ENCODE measurements at regions not wholly inside any gene's neighbourhood (a gene's known extent, or its start where the extent isn't known, plus 50 kb on each side); places are given as distances from the start of the nearest gene placed in this dataset.

DNA sequence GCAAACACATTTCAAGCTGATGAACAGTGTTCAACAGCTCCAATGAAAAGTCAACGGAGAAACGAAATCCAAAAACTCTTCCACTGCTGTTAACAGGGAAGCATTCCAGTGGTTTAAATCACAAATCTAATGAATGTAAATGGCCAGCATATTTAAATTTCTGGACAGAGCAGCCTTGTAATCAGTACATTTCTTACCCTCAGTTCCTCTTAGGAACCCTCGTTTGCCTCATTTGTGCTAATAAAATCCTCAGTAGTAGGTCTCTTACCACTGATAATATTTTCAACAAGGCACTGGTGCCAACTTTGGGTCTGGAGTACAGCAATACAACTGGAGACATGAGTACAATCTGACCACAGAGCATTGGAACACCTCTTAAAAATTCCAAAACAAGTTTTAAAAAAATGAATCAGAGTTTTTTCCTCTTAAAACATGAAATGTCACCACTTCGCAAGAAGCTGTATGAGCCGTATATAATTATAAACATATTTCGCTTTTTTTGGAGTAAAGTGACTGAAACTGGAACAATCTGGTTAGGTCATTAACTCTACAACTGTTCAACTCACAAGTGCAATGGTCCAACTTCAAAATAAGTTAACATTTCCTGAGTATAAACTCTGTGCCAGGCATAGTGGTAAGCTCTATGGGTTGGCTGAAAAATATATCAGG, 211.2 kb downstream of the CPEB2 start:
- Mint-ChIP-seq H3K36me3 (no peaks in the 10 kb centered on the region), H3K9me3 (no peaks in the 10 kb centered on the region), H3K4me3 (no peak overlapping the region), H3K27me3 (ENCODE audit: low read depth in 3 of 3) (no peaks in the 10 kb centered on the region), H3K27ac (no peak overlapping the region), H3K4me1 (no peaks in the 10 kb centered on the region)
- Histone ChIP-seq H4K20me1 (ENCODE audit: insufficient read depth, low read length) (no peaks in the 10 kb centered on the region), H3K4me2 (replicated peaks; ENCODE audit: extremely low read depth, low read length, poor library complexity, severe bottlenecking) (no peak overlapping the region), H3K4me3 (replicated peaks in 1 of 3; ENCODE audit: low read depth in 2 of 3, low read length in 3 of 3) (no peak overlapping the region), H3K36me3 (replicated peaks in 1 of 2; ENCODE audit: control insufficient read depth in 1 of 2, insufficient read depth in 2 of 2, low read length in 2 of 2) (no peaks in the 10 kb centered on the region), H3K4me1 (ENCODE audit: control insufficient read depth in 1 of 2, insufficient read depth in 2 of 2, low read length in 2 of 2) (no peaks in the 10 kb centered on the region), H2AFZ (ENCODE audit: insufficient read depth, low read depth, low read length, poor library complexity, severe bottlenecking) (no peak overlapping the region), H3K79me2 (ENCODE audit: insufficient read depth, low read length) (no peaks in the 10 kb centered on the region), H3K9me3 (replicated peaks in 1 of 2; ENCODE audit: control insufficient read depth in 1 of 2, insufficient read depth in 1 of 2, low read length in 2 of 2) (no peaks in the 10 kb centered on the region), H3K27ac (ENCODE audit: low read depth in 1 of 2, low read length in 2 of 2) (no peak overlapping the region), H3K27me3 (ENCODE audit: control insufficient read depth in 2 of 2, insufficient read depth in 2 of 2, low read length in 2 of 2) (no peaks in the 10 kb centered on the region), H3K9ac (ENCODE audit: insufficient read depth, low read length, poor library complexity, severe bottlenecking) (no peak overlapping the region)
- TF ChIP-seq, protein P1, sequence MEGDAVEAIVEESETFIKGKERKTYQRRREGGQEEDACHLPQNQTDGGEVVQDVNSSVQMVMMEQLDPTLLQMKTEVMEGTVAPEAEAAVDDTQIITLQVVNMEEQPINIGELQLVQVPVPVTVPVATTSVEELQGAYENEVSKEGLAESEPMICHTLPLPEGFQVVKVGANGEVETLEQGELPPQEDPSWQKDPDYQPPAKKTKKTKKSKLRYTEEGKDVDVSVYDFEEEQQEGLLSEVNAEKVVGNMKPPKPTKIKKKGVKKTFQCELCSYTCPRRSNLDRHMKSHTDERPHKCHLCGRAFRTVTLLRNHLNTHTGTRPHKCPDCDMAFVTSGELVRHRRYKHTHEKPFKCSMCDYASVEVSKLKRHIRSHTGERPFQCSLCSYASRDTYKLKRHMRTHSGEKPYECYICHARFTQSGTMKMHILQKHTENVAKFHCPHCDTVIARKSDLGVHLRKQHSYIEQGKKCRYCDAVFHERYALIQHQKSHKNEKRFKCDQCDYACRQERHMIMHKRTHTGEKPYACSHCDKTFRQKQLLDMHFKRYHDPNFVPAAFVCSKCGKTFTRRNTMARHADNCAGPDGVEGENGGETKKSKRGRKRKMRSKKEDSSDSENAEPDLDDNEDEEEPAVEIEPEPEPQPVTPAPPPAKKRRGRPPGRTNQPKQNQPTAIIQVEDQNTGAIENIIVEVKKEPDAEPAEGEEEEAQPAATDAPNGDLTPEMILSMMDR (IDR thresholded peaks at IDR 0.05), result no peak
- DNase-seq, result no peak
- WGBS (ENCODE audit: insufficient coverage), result 80% methylated on average over 1 of the region's 6 CpGs
- intact Hi-C loops (cut with micrococcal nuclease), result no loop called here

DNA sequence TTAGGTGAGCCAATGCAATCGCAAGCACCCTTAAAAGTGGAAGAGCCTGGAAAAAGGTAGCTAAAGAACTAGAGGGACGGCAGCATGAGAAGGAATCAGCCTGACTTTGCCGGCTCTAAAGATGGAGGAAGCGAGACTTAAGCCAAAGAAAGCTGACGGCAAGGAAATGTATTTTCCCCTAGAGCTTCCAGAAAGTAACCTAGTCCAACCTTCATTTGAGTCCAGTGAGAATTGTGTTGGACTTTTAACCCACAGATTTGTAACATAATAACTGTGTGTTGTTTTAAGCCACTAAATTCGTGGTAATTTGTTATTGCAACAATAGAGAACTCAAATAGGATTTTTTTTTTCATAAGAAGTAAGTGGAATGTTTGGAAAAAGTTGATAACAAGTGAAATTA, 212.7 kb upstream of the C1QTNF7 start:
- TF ChIP-seq, protein P1 (IDR thresholded peaks at IDR 0.05), result no peak
- H3K9me3 Mint-ChIP-seq, result no peaks in the 10 kb centered on the region
- Histone ChIP-seq H3K9me3 (replicated peaks in 1 of 2; ENCODE audit: control insufficient read depth in 1 of 2, insufficient read depth in 1 of 2, low read length in 2 of 2) (no peaks in the 10 kb centered on the region), H3K27me3 (ENCODE audit: control insufficient read depth in 2 of 2, insufficient read depth in 2 of 2, low read length in 2 of 2) (no peaks in the 10 kb centered on the region), H3K4me2 (replicated peaks; ENCODE audit: extremely low read depth, low read length, poor library complexity, severe bottlenecking) (no peak overlapping the region), H3K79me2 (ENCODE audit: insufficient read depth, low read length) (no peaks in the 10 kb centered on the region), H3K9ac (ENCODE audit: insufficient read depth, low read length, poor library complexity, severe bottlenecking) (no peak overlapping the region), H2AFZ (ENCODE audit: insufficient read depth, low read depth, low read length, poor library complexity, severe bottlenecking) (no peak overlapping the region), H3K27ac (ENCODE audit: low read depth in 1 of 2, low read length in 2 of 2) (no peak overlapping the region), H4K20me1 (ENCODE audit: insufficient read depth, low read length) (no peaks in the 10 kb centered on the region), H3K4me3 (replicated peaks in 1 of 3; ENCODE audit: low read depth in 2 of 3, low read length in 3 of 3) (no peak overlapping the region), H3K36me3 (replicated peaks in 1 of 2; ENCODE audit: control insufficient read depth in 1 of 2, insufficient read depth in 2 of 2, low read length in 2 of 2) (no peaks in the 10 kb centered on the region), H3K4me1 (ENCODE audit: control insufficient read depth in 1 of 2, insufficient read depth in 2 of 2, low read length in 2 of 2) (no peaks in the 10 kb centered on the region)
- no peaks in the 10 kb centered on the region for H3K36me3 Mint-ChIP-seq
- intact Hi-C loops (cut with micrococcal nuclease), result no loop called here
- H3K27me3 Mint-ChIP-seq (ENCODE audit: low read depth in 3 of 3), result no peaks in the 10 kb centered on the region
- no peak for DNase-seq
- no peak overlapping the region for H3K4me3 Mint-ChIP-seq
- 94% methylated on average over 2 of the region's 6 CpGs for WGBS (ENCODE audit: insufficient coverage)
- no peak overlapping the region for H3K27ac Mint-ChIP-seq
- no peaks in the 10 kb centered on the region for H3K4me1 Mint-ChIP-seq

Data from CD14-positive monocyte (primary cell).